Nephron progenitor cell (in vitro differentiated cells): ENCODE measurements at regions not wholly inside any gene's neighbourhood (a gene's known extent, or its start where the extent isn't known, plus 50 kb on each side); places are given as distances from the start of the nearest gene placed in this dataset.
"Not testable (repeated sequence)": the region's sequence is repeated elsewhere in the genome, so short reads cannot be mapped to it uniquely, and the experiment has no call there.

Experiments
- DNase-seq: peaks from one replicate; pipeline ENCODE4 v3.0.0; 2021
- H3K27ac Mint-ChIP-seq: 2 replicates; pipeline ENCODE4 v1.8.0; 2021; ENCODE audit warnings: mild to moderate bottlenecking, moderate library complexity, mixed read lengths
- H3K27me3 Mint-ChIP-seq: 2 replicates; pipeline ENCODE4 v1.8.0; 2021; ENCODE audit warnings: mild to moderate bottlenecking, low read depth, mixed read lengths; ENCODE audit not compliant: poor library complexity
- H3K36me3 Mint-ChIP-seq: 2 replicates; pipeline ENCODE4 v1.8.0; 2021; ENCODE audit warnings: low read depth, mixed read lengths
- H3K4me1 Mint-ChIP-seq: 2 replicates; pipeline ENCODE4 v1.8.0; 2021; ENCODE audit warnings: mixed read lengths
- H3K4me3 Mint-ChIP-seq: 2 replicates; pipeline ENCODE4 v1.8.0; 2021; ENCODE audit warnings: mild to moderate bottlenecking, moderate library complexity, mixed read lengths
- H3K9me3 Mint-ChIP-seq: 2 replicates; pipeline ENCODE4 v1.8.0; 2021; ENCODE audit warnings: mild to moderate bottlenecking, moderate library complexity, mixed read lengths
- TF ChIP-seq, protein P1 (sequence below): fragments of 200-600 bp; sonication (generic); IDR thresholded peaks from 2 replicates; pipeline ENCODE4 v1.5.0; 2021; ENCODE audit warnings: antibody characterized with exemption

- no peak for DNase-seq
- Mint-ChIP-seq H3K27me3 (peaks cover 18% of the 10 kb centered on the region), H3K27ac (no peak overlapping the region), H3K9me3 (peaks cover 29% of the 10 kb centered on the region), H3K4me3 (no peak overlapping the region), H3K36me3 (peaks cover 5% of the 10 kb centered on the region), H3K4me1 (peaks cover 25% of the 10 kb centered on the region)
- TF ChIP-seq, protein P1, sequence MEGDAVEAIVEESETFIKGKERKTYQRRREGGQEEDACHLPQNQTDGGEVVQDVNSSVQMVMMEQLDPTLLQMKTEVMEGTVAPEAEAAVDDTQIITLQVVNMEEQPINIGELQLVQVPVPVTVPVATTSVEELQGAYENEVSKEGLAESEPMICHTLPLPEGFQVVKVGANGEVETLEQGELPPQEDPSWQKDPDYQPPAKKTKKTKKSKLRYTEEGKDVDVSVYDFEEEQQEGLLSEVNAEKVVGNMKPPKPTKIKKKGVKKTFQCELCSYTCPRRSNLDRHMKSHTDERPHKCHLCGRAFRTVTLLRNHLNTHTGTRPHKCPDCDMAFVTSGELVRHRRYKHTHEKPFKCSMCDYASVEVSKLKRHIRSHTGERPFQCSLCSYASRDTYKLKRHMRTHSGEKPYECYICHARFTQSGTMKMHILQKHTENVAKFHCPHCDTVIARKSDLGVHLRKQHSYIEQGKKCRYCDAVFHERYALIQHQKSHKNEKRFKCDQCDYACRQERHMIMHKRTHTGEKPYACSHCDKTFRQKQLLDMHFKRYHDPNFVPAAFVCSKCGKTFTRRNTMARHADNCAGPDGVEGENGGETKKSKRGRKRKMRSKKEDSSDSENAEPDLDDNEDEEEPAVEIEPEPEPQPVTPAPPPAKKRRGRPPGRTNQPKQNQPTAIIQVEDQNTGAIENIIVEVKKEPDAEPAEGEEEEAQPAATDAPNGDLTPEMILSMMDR: no peak
Observed at GRCh38 chr1:38587766-38588165, 271.8 kb downstream of the RRAGC start.

- peaks cover 18% of the 10 kb centered on the region for H3K27me3 Mint-ChIP-seq
- H3K9me3 Mint-ChIP-seq: peaks cover 27% of the 10 kb centered on the region
- peaks cover 25% of the 10 kb centered on the region for H3K4me1 Mint-ChIP-seq
- no peaks in the 10 kb centered on the region for H3K36me3 Mint-ChIP-seq
- H3K4me3 Mint-ChIP-seq: no peak overlapping the region
- no peak overlapping the region for H3K27ac Mint-ChIP-seq
- TF ChIP-seq, protein P1: peak; percentile 96
- peak; percentile 72 for DNase-seq
Observed at GRCh38 chr1:38586993-38587646, 272.5 kb downstream of the RRAGC start.

DNA sequence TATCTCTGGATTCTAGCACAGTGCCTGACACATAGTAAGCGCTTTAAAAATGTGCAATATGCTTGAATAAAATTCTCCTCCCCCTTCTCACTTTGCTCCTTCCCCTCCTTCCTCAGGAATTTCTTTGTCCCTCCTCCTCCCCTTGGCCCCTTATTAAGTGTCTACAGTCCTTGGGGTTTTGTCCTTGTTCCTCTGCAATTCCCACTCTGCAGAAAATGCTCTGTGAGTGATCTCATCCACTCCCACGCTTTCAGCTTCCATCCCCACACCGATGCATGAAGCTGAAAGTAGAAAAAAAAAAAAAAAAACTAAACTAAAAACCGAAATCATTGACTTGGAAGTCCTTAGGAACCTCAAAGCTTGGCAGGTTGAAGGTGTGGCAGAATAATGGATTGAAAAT is 273.6 kb downstream of the RRAGC start:
- TF ChIP-seq, protein P1: no peak
- H3K27ac Mint-ChIP-seq: no peak overlapping the region
- H3K9me3 Mint-ChIP-seq: peaks cover 30% of the 10 kb centered on the region
- H3K27me3 Mint-ChIP-seq: peaks cover 23% of the 10 kb centered on the region
- peaks cover 34% of the 10 kb centered on the region for H3K4me1 Mint-ChIP-seq
- H3K36me3 Mint-ChIP-seq: no peaks in the 10 kb centered on the region
- H3K4me3 Mint-ChIP-seq: no peak overlapping the region
- no peak for DNase-seq

DNA sequence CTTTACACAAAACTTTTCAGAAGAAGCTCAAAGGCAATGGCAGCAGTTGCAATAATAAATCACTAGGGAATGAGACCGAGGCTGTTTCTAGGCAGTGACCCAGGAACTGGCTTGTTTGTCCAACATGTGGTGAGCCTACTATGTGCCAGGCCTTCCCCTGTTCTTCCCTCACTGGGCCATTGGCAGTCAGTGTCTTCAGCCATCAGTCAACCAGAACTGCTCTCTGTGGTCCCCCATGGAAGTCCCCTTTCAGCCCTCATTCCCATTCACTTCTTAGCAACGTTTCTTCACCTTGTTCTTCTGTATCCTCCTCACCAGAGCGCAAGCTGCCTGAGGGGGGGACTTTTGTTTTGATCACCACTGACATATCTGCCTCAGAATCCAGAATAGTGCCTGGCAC is 274.1 kb downstream of the RRAGC start:
- Mint-ChIP-seq H3K9me3 (peaks cover 27% of the 10 kb centered on the region), H3K4me3 (no peak overlapping the region), H3K4me1 (peaks cover 39% of the 10 kb centered on the region), H3K27me3 (peaks cover 26% of the 10 kb centered on the region), H3K36me3 (no peaks in the 10 kb centered on the region), H3K27ac (no peak overlapping the region)
- TF ChIP-seq, protein P1: no peak
- DNase-seq: no peak

- Mint-ChIP-seq H3K4me1 (peaks cover 47% of the 10 kb centered on the region), H3K9me3 (peaks cover 24% of the 10 kb centered on the region), H3K4me3 (no peak overlapping the region), H3K27me3 (peaks cover 21% of the 10 kb centered on the region), H3K36me3 (no peaks in the 10 kb centered on the region), H3K27ac (no peak overlapping the region)
- no peak for DNase-seq
- TF ChIP-seq, protein P1: no peak
Observed at GRCh38 chr1:38584448-38585355, 274.9 kb downstream of the RRAGC start.

DNA sequence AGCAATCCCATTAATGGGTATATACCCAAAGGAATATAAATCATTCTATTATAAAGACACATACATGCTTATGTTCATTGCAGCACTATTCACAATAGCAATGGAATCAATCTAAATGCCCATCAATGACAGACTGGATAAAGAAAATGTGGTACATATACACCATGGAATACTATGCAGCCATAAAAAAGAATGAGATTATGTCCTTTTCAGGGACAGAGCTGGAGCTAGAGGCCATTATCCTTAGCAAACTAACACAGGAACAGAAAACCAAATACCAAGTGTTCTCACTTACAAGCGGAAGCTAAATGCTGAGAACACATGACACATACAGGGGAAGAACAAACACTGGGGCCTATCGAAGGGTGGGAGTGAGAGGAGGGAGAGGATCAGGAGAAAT is 276.3 kb downstream of the RRAGC start:
- H3K36me3 Mint-ChIP-seq, DNase-seq, H3K4me3 Mint-ChIP-seq, H3K27ac Mint-ChIP-seq: not testable (repeated sequence)
- H3K27me3 Mint-ChIP-seq: peaks cover 33% of the 10 kb centered on the region
- peaks cover 24% of the 10 kb centered on the region for H3K9me3 Mint-ChIP-seq
- peaks cover 60% of the 10 kb centered on the region for H3K4me1 Mint-ChIP-seq
